ENCODE measurements at regions not wholly inside any gene's neighbourhood (a gene's known extent, or its start where the extent isn't known, plus 50 kb on each side); places are given as distances from the start of the nearest gene placed in this dataset.

- DNase-seq (peak in 4 of 5 donors; percentile 77 to 92 (median 87)), FAIRE-seq (no peak)
- H3K9me3 ChIP-seq (ENCODE audit: control insufficient read depth in 2 of 3, insufficient read depth in 1 of 3, low read length in 3 of 3): no peaks in the 10 kb centered on the region
- H3K4me1 ChIP-seq (ENCODE audit: control insufficient read depth in 2 of 3, insufficient read depth in 2 of 3, low read depth in 1 of 3, low read length in 3 of 3): peaks cover 7 to 16% (median 7%) of the 10 kb centered on the region in 3 donors
- no peaks in the 10 kb centered on the region for H3K36me3 ChIP-seq (ENCODE audit: control insufficient read depth in 2 of 3, insufficient read depth in 3 of 3, low read length in 3 of 3)
- intact Hi-C loops (cut with DNase I): no loop called here
- no peak overlapping the region for H3K27ac ChIP-seq (ENCODE audit: low read depth in 2 of 2, low read length in 2 of 2)
- no peak overlapping the region for H3K9ac ChIP-seq (ENCODE audit: low read length in 3 of 3)
- no peak overlapping the region for H3K4me3 ChIP-seq (ENCODE audit: low read length in 3 of 3)
- H3K27me3 ChIP-seq (ENCODE audit: control insufficient read depth, insufficient read depth, low read length): no peaks in the 10 kb centered on the region
- no peak for TF ChIP-seq CTCF (IDR thresholded peaks at IDR 0.05; ENCODE audit: borderline replicate concordance, extremely low read depth, insufficient read depth)
These were observed 73.2 kb upstream of the C1QTNF7 start for GRCh38 chr4:15354371-15355297.

GRCh38 chr4:15361529-15361928, 66.3 kb upstream of the C1QTNF7 start:
- H3K9me3 ChIP-seq (ENCODE audit: control insufficient read depth in 2 of 3, insufficient read depth in 1 of 3, low read length in 3 of 3): no peaks in the 10 kb centered on the region
- intact Hi-C loops (cut with DNase I): no loop called here

GRCh38 chr4:15362541-15362940, 65.3 kb upstream of the C1QTNF7 start:
- FAIRE-seq (no peak), DNase-seq (no peak)
- H3K4me1 ChIP-seq (ENCODE audit: control insufficient read depth in 2 of 3, insufficient read depth in 2 of 3, low read depth in 1 of 3, low read length in 3 of 3): peaks cover 0 to 4% (median 0%) of the 10 kb centered on the region in 3 donors
- no peak overlapping the region for H3K9ac ChIP-seq (ENCODE audit: low read length in 3 of 3)
- no peaks in the 10 kb centered on the region for H3K27me3 ChIP-seq (ENCODE audit: control insufficient read depth, insufficient read depth, low read length)
- no peak for TF ChIP-seq CTCF (IDR thresholded peaks at IDR 0.05; ENCODE audit: borderline replicate concordance, extremely low read depth, insufficient read depth)
- no peak overlapping the region for H3K4me3 ChIP-seq (ENCODE audit: low read length in 3 of 3)
- H3K27ac ChIP-seq (ENCODE audit: low read depth in 2 of 2, low read length in 2 of 2): no peak overlapping the region
- H3K36me3 ChIP-seq (ENCODE audit: control insufficient read depth in 2 of 3, insufficient read depth in 3 of 3, low read length in 3 of 3): no peaks in the 10 kb centered on the region
- H3K9me3 ChIP-seq (ENCODE audit: control insufficient read depth in 2 of 3, insufficient read depth in 1 of 3, low read length in 3 of 3): no peaks in the 10 kb centered on the region
- intact Hi-C loops (cut with DNase I): no loop called here

More at GRCh38 chr4:15361529-15361928, 66.3 kb upstream of the C1QTNF7 start:
- Histone ChIP-seq H3K4me3 (ENCODE audit: low read length in 3 of 3) (no peak overlapping the region), H3K9ac (ENCODE audit: low read length in 3 of 3) (no peak overlapping the region), H3K27me3 (ENCODE audit: control insufficient read depth, insufficient read depth, low read length) (no peaks in the 10 kb centered on the region), H3K27ac (ENCODE audit: low read depth in 2 of 2, low read length in 2 of 2) (no peak overlapping the region), H3K36me3 (ENCODE audit: control insufficient read depth in 2 of 3, insufficient read depth in 3 of 3, low read length in 3 of 3) (no peaks in the 10 kb centered on the region), H3K4me1 (ENCODE audit: control insufficient read depth in 2 of 3, insufficient read depth in 2 of 3, low read depth in 1 of 3, low read length in 3 of 3) (peaks cover 0 to 4% (median 0%) of the 10 kb centered on the region in 3 donors)
- TF ChIP-seq CTCF (IDR thresholded peaks at IDR 0.05; ENCODE audit: borderline replicate concordance, extremely low read depth, insufficient read depth): no peak
- no peak for FAIRE-seq
- DNase-seq: no peak
